ENCODE measurements at regions not wholly inside any gene's neighbourhood (a gene's known extent, or its start where the extent isn't known, plus 50 kb on each side); places are given as distances from the start of the nearest gene placed in this dataset.

GRCh38 chr1:219000631-219001030 is 173.0 kb upstream of the LYPLAL1 start:
- TF ChIP-seq CTCF (IDR thresholded peaks at IDR 0.05; ENCODE audit: low read depth, low read length): no peak
- no peak for TF ChIP-seq POLR2A (IDR thresholded peaks at IDR 0.05; ENCODE audit: extremely low read depth, insufficient read length)
- TF ChIP-seq, protein P1, sequence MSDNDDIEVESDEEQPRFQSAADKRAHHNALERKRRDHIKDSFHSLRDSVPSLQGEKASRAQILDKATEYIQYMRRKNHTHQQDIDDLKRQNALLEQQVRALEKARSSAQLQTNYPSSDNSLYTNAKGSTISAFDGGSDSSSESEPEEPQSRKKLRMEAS (IDR thresholded peaks at IDR 0.05; ENCODE audit: low read depth, low read length): no peak

All from NB4 (cell line).